Hepatocyte (in vitro differentiated cells): ENCODE measurements at regions not wholly inside any gene's neighbourhood (a gene's known extent, or its start where the extent isn't known, plus 50 kb on each side); places are given as distances from the start of the nearest gene placed in this dataset.

ENCODE experiments used
- DNase-seq: peaks from one replicate; pipeline ENCODE4 v3.0.0-alpha.2; 2016; ENCODE audit warnings: low spot score
- H2AFZ ChIP-seq: fragments of 200-600 bp; sonication (generic); 2 replicates; pipeline ENCODE4 v1.6.0; 2016; ENCODE audit warnings: antibody characterized with exemption, mild to moderate bottlenecking
- H3K27ac ChIP-seq: fragments of 200-600 bp; sonication (generic); 2 replicates; pipeline ENCODE4 v1.5.1; 2016; ENCODE audit warnings: mild to moderate bottlenecking
- H3K27me3 ChIP-seq: fragments of 200-600 bp; sonication (generic); 2 replicates; pipeline ENCODE4 v1.6.1; 2016
- H3K36me3 ChIP-seq: fragments of 200-600 bp; sonication (generic); replicated peaks from 2 replicates; pipeline ENCODE4 v1.5.1; 2016; ENCODE audit warnings: low read depth; ENCODE audit not compliant: insufficient read depth
- H3K4me1 ChIP-seq: fragments of 200-600 bp; sonication (generic); 2 replicates; pipeline ENCODE4 v1.5.1; 2016; ENCODE audit warnings: mild to moderate bottlenecking, moderate library complexity; ENCODE audit not compliant: insufficient read depth
- H3K4me2 ChIP-seq: fragments of 200-600 bp; sonication (generic); 2 replicates; pipeline ENCODE4 v1.6.0; 2016
- H3K4me3 ChIP-seq: fragments of 200-600 bp; sonication (generic); 2 replicates; pipeline ENCODE4 v1.5.1; 2016; ENCODE audit warnings: mild to moderate bottlenecking
- H3K79me2 ChIP-seq: fragments of 200-600 bp; sonication (generic); 2 replicates; pipeline ENCODE4 v1.6.0; 2017; ENCODE audit warnings: mild to moderate bottlenecking
- H3K9me2 ChIP-seq: fragments of 200-600 bp; sonication (generic); replicated peaks from 2 replicates; pipeline ENCODE4 v1.6.0; 2017; ENCODE audit warnings: mild to moderate bottlenecking; ENCODE audit not compliant: insufficient read depth
- H3K9me3 ChIP-seq: fragments of 200-600 bp; sonication (generic); 2 replicates; pipeline ENCODE4 v1.5.1; 2016; ENCODE audit warnings: low read depth, mild to moderate bottlenecking
- H4K20me1 ChIP-seq: fragments of 200-600 bp; sonication (generic); 2 replicates; pipeline ENCODE4 v1.6.0; 2016; ENCODE audit warnings: mild to moderate bottlenecking; ENCODE audit not compliant: insufficient read depth, poor library complexity, severe bottlenecking
- CTCF ChIP-seq: fragments of 200-600 bp; sonication (generic); IDR thresholded peaks from 2 replicates; pipeline ENCODE4 v1.5.1; 2016; ENCODE audit warnings: antibody characterized with exemption, mild to moderate bottlenecking; ENCODE audit not compliant: poor library complexity
- EZH2 ChIP-seq: fragments of 200-600 bp; sonication (generic); IDR thresholded peaks from 2 replicates; pipeline ENCODE4 v1.6.1; 2016; ENCODE audit warnings: antibody characterized with exemption, mild to moderate bottlenecking, borderline replicate concordance
- EZH2phosphoT487 ChIP-seq: fragments of 200-600 bp; sonication (generic); IDR thresholded peaks from one replicate; pipeline ENCODE4 v1.6.1; 2018; ENCODE audit warnings: antibody characterized with exemption, mild to moderate bottlenecking, low read depth, moderate library complexity; ENCODE audit not compliant: unreplicated experiment, severe bottlenecking
- WGBS: methylation state at CpG from one replicate; pipeline ENCODE4 v1.1.6; 2016; ENCODE audit warnings: low lambda C conversion rate; ENCODE audit errors: missing lambda C conversion rate; 5-methylcytosine and 5-hydroxymethylcytosine counted together

- Histone ChIP-seq H3K9me2 (no peaks in the 10 kb centered on the region), H3K4me1 (no peaks in the 10 kb centered on the region), H3K27ac (no peak overlapping the region), H4K20me1 (no peaks in the 10 kb centered on the region), H3K36me3 (no peaks in the 10 kb centered on the region), H2AFZ (no peak overlapping the region), H3K4me2 (no peak overlapping the region), H3K4me3 (no peak overlapping the region), H3K79me2 (no peaks in the 10 kb centered on the region), H3K27me3 (no peaks in the 10 kb centered on the region), H3K9me3 (no peaks in the 10 kb centered on the region)
- TF ChIP-seq EZH2 (no peak), EZH2phosphoT487 (no peak), CTCF (no peak)
- DNase-seq: no peak
Measured at GRCh38 chr5:124328201-124328600, 418.2 kb downstream of the ZNF608 start.

- H3K27me3 ChIP-seq: no peaks in the 10 kb centered on the region
- H3K79me2 ChIP-seq: no peaks in the 10 kb centered on the region
- H3K27ac ChIP-seq: no peak overlapping the region
- H3K4me3 ChIP-seq: no peak overlapping the region
- no peaks in the 10 kb centered on the region for H3K9me3 ChIP-seq
- H3K9me2 ChIP-seq: no peaks in the 10 kb centered on the region
- H3K36me3 ChIP-seq: no peaks in the 10 kb centered on the region
- WGBS: 93% methylated on average over 1 of the region's 1 CpG
- TF ChIP-seq EZH2phosphoT487 (no peak), EZH2 (no peak), CTCF (no peak)
- H3K4me1 ChIP-seq: no peaks in the 10 kb centered on the region
- no peak for DNase-seq
- H2AFZ ChIP-seq: no peak overlapping the region
- H4K20me1 ChIP-seq: no peaks in the 10 kb centered on the region
- H3K4me2 ChIP-seq: no peak overlapping the region
Measured at GRCh38 chr5:124318661-124319060, 427.8 kb downstream of the ZNF608 start.

- no peak overlapping the region for H3K4me2 ChIP-seq
- no peak overlapping the region for H2AFZ ChIP-seq
- WGBS: 85% methylated on average over 3 of the region's 3 CpGs
- no peak overlapping the region for H3K27ac ChIP-seq
- H3K9me3 ChIP-seq: no peaks in the 10 kb centered on the region
- TF ChIP-seq EZH2phosphoT487 (no peak), EZH2 (no peak), CTCF (no peak)
- H4K20me1 ChIP-seq: no peaks in the 10 kb centered on the region
- no peaks in the 10 kb centered on the region for H3K27me3 ChIP-seq
- no peak for DNase-seq
- H3K4me1 ChIP-seq: no peaks in the 10 kb centered on the region
- no peaks in the 10 kb centered on the region for H3K79me2 ChIP-seq
- no peak overlapping the region for H3K4me3 ChIP-seq
- no peaks in the 10 kb centered on the region for H3K36me3 ChIP-seq
- H3K9me2 ChIP-seq: no peaks in the 10 kb centered on the region
Measured at GRCh38 chr5:124317451-124317850, 429.0 kb downstream of the ZNF608 start.
